Large intestine (tissue), 3 donors: ENCODE measurements at regions not wholly inside any gene's neighbourhood (a gene's known extent, or its start where the extent isn't known, plus 50 kb on each side); places are given as distances from the start of the nearest gene placed in this dataset.
"Not testable (repeated sequence)": the region's sequence is repeated elsewhere in the genome, so short reads cannot be mapped to it uniquely, and the experiment has no call there.

Experiments used
- DNase-seq, 2 donors: peaks; one replicate each; pipeline versions ENCODE4 v3.0.0 to v3.0.0-alpha.2; 2013
- H3K27ac ChIP-seq: one replicate; pipeline ENCODE4 v1.5.1; 2013; ENCODE audit warnings: low read length
- H3K27me3 ChIP-seq: 2 replicates; pipeline ENCODE4 v1.6.1; 2013; ENCODE audit warnings: low read length; ENCODE audit not compliant: control insufficient read depth, insufficient read depth
- H3K36me3 ChIP-seq: 2 replicates; pipeline ENCODE4 v1.6.1; 2013; ENCODE audit warnings: low read length; ENCODE audit not compliant: control insufficient read depth, insufficient read depth
- H3K4me1 ChIP-seq: one replicate; pipeline ENCODE4 v1.6.1; 2013; ENCODE audit warnings: low read length; ENCODE audit not compliant: control insufficient read depth, insufficient read depth
- H3K4me3 ChIP-seq: one replicate; pipeline ENCODE4 v1.5.1; 2013; ENCODE audit warnings: low read length
- H3K9me3 ChIP-seq: one replicate; pipeline ENCODE4 v1.6.1; 2013; ENCODE audit warnings: mild to moderate bottlenecking, low read depth, low read length, moderate library complexity; ENCODE audit not compliant: control insufficient read depth
- WGBS: methylation state at CpG from one replicate; pipeline ENCODE4 v1.1.5; 2013; ENCODE audit warnings: low lambda C conversion rate; ENCODE audit not compliant: insufficient coverage; 5-methylcytosine and 5-hydroxymethylcytosine counted together

DNA sequence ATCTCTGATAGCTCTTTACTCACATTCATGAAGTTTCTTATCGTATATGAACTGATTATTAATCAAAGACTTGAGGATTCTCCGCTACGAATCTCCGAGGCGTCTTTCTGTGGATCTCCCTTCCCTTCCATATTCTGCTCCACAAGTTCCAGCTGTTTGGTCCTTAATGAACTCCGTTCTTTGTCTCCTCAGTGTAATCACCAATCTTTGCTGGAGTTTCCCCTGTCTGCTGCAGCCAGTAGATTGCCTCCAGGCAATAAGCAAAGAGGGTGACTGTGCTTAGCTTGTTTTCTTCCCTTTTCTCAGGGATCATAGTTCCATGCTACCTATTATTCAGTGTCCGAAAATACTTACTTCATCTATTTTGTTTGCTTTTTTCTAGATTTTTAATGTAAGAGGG is 169.6 kb upstream of the FOLH1 start:
- no peak for DNase-seq
- Histone ChIP-seq H3K4me3 (no peak overlapping the region), H3K9me3 (no peaks in the 10 kb centered on the region), H3K27me3 (no peaks in the 10 kb centered on the region), H3K27ac (no peak overlapping the region), H3K36me3 (no peaks in the 10 kb centered on the region), H3K4me1 (no peaks in the 10 kb centered on the region)
- 88% methylated on average over 6 of the region's 7 CpGs for WGBS

DNA sequence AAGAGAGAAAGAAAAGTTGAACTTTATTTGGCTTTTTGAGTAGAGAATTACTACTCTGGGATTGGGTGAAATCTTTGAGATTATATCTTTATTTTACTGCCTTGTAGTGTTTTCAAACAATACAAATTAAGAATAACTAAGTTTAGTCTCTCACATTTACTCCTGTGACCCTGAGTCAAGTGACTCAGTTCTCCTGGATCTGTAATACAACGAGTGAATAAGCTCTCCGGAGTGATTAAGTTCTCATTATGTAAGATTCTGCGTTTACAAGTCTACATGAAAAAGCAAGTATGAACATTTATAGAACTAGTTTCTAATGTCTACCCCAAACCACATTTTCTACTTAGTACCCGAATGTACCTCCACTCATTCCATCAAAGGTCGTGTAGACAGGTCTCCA is 165.5 kb upstream of the FOLH1 start:
- not testable (repeated sequence) for H3K4me1 ChIP-seq, H3K27me3 ChIP-seq, H3K9me3 ChIP-seq, DNase-seq, H3K36me3 ChIP-seq, H3K27ac ChIP-seq, H3K4me3 ChIP-seq
- WGBS: 100% methylated on average over 2 of the region's 5 CpGs

DNA sequence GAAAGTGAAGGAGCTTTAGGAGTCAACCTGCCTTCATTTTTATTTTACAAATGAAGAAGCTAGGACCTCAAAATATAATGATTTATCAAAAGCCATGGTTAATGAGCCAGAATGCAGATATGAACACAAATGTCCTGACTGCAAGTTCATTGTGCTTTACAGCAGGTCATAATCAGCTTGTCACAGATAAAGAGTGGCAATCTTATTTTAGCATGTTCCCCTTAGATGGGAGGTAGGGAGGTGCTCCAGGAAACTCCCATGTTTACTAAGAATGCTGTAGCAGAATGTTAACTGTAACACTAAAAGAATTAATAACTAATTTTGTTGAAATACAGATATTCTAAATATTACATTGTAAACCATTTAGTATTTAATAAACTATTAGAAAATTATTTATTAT is 165.0 kb upstream of the FOLH1 start:
- H3K4me3 ChIP-seq, DNase-seq: not testable (repeated sequence)

DNA sequence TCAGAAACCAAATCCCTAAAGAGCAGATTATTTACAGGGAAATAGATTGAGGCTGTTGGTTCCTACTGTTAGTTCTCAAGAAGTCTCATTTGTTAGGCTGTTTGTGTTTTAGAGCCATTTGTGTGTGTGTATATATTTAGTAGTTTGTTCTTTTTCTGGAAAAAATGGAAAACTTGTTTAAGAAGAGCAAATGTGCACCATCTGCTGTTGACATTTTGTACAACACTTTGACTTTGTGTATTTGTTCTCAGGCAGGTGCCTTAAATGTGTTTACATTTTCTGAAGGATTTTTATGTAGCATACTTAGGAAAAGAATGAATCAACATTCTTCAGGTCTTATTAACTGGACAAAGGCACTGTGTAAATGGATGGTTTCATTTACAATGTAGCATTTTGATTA is 163.7 kb upstream of the FOLH1 start:
- not testable (repeated sequence) for DNase-seq, H3K36me3 ChIP-seq, H3K27me3 ChIP-seq, H3K4me3 ChIP-seq, H3K27ac ChIP-seq, H3K9me3 ChIP-seq, H3K4me1 ChIP-seq

More for the DNA sequence above, 165.0 kb upstream of the FOLH1 start:
- H3K27ac ChIP-seq, H3K27me3 ChIP-seq, H3K36me3 ChIP-seq, H3K4me1 ChIP-seq, H3K9me3 ChIP-seq: not testable (repeated sequence)

DNA sequence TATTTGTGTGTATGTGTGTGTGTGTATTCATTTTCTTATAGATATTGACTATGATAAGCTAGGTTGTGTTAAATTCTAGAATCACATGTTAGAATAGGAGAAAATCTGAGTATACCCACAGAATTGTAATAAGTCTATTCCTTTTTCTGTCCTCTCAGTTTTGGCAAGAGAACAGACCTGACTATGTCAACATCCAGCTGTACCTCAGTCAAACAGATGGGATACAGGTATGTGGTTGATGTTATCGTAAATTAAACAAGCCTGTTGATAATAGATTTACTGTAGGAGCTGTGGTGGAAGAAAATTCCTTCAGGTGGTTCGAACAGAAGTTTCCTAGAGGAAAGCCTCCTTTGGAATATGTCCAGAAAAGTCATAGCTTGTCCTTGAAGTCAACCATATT is 160.2 kb upstream of the FOLH1 start:
- not testable (repeated sequence) for H3K9me3 ChIP-seq, H3K36me3 ChIP-seq, H3K27me3 ChIP-seq, H3K27ac ChIP-seq, DNase-seq, H3K4me3 ChIP-seq, H3K4me1 ChIP-seq
- WGBS: no CpG with 5 or more reads among the region's 2 CpGs

DNA sequence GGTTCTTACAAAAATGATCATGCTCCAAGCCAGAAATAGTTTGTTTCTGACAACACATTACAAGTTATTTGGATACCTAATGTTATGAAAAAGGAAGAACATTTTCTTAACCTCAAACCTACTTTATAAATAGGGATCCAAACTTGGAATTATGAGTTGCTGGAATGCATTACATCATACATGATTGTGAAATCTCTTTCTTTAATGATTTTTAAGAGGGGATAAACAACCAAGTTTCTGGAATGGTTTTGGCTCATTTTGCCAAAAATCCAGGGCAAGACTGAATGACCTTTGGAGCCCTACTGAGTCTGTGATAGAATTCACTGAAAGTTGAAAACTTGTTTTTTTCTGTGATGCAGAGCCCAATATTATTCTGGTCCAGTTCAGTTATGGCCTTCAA is 157.0 kb upstream of the FOLH1 start:
- H3K36me3 ChIP-seq, H3K27ac ChIP-seq, H3K27me3 ChIP-seq, H3K4me1 ChIP-seq, H3K4me3 ChIP-seq, DNase-seq, H3K9me3 ChIP-seq: not testable (repeated sequence)

DNA sequence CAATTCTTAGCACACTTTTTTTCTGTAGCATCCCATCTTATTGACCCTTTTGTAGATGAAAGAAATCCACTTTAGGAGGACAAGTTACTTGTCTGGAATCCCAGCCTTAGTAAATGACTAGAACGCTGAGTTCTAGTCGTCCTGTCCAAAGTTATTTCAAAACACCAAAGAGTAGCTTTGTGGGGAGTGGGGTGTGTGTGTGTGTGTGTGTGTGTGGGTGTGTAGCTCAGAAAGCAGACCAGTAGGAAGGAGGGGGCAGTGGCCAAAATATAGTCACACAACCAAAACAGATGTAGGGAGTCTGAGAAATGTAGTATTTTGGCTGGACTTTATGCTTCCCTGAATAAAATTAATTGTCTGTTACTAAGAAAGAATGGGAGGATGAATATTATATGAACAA is 154.6 kb upstream of the FOLH1 start:
- H3K9me3 ChIP-seq, DNase-seq: not testable (repeated sequence)
- no CpG with 5 or more reads among the region's 2 CpGs for WGBS

DNA sequence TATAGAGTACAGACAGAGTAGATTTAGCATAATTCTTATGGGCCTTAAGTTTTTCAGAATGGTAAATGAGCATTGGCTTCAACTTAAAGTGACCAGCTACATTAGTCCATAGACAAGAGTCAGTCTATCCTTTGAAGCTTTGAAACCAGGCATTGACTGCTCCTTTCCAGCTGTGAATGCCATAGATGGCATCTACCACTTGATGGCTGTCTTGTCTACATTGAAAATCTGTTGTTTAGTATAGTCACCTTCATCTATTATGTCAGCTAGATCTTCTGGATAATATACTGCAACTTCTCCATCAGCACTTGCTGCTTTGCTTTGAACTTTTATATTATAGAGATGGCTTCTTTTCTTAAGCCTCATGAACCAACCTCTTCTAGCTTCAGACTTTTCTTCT is 146.1 kb upstream of the FOLH1 start:
- not testable (repeated sequence) for H3K36me3 ChIP-seq, H3K4me1 ChIP-seq, DNase-seq, H3K27me3 ChIP-seq, H3K9me3 ChIP-seq, H3K4me3 ChIP-seq, H3K27ac ChIP-seq

More for the DNA sequence above, 154.6 kb upstream of the FOLH1 start:
- H3K4me1 ChIP-seq, H3K4me3 ChIP-seq, H3K27ac ChIP-seq, H3K36me3 ChIP-seq, H3K27me3 ChIP-seq: not testable (repeated sequence)

DNA sequence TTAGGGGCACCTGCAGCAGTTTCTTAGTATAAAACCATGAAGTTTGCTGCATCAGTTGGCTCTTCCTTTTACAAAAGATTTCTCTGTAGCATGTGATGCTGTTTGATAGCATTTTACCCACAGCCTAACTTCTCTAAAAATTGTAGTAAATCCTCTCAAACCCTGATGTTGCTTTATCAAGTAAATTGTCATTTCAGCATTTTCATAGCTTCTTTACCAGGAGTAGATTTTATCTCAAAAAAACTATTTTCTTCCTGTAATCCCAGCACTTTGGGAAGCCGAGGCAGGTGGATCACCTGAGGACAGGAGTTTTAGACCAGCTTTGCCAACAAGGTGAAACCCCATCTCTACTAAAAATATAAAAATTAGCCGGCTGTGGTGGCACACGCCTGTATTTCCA is 144.5 kb upstream of the FOLH1 start:
- no CpG with 5 or more reads among the region's 3 CpGs for WGBS
- DNase-seq: not testable (repeated sequence)

DNA sequence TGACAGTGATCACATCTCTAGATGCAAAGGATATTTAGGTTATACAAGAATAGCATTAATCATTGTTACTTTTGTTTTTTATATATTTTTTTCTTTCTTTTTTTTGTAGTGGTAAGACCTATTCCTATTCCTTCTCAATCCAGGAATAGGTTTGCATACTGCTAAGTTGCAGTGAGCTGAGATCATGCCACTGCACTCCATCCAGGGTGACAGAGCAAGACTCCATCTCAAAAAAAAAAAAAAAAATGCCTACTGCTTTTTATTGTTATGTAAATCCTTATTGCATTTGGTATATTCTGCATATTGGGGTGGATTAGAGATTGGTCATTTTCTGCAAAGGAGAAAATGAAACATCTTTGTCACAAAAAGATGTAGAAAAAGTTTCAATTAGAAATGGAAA is 138.2 kb upstream of the FOLH1 start:
- not testable (repeated sequence) for H3K36me3 ChIP-seq, H3K4me3 ChIP-seq, H3K4me1 ChIP-seq, DNase-seq, H3K27me3 ChIP-seq, H3K9me3 ChIP-seq, H3K27ac ChIP-seq

More for the DNA sequence above, 144.5 kb upstream of the FOLH1 start:
- H3K27me3 ChIP-seq, H3K36me3 ChIP-seq, H3K4me3 ChIP-seq, H3K9me3 ChIP-seq, H3K27ac ChIP-seq, H3K4me1 ChIP-seq: not testable (repeated sequence)

DNA sequence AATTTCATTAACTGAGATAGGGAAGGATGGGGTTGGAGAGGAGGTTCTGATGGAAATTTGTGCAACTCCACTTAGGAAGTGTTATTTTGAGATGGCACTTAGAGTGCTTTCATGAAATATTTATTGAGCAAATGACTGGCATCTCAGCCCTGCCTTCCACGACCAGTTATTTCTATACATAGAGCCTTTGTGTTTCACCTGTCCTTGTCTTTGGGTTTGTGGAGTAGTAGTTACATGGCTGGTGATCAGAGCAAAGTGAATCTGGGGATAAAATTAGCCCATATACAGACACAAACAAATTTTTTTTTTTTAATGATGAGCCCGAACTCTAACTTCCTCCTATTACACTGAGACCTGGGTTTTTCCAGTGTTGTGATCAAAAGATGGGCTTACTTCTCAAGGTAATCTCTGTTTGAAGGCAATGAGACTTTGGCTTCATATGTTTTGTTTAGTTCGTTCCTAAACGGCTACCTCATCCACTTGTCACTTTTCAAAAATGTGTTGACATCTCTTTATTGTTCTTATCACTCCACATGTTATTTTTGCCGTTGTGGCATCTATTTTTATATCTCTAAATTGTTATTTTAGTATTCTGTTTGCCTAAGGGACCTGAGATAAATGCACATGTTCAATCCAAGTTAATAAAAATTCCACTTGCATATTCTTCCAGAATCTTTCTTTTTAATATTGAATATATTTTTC is 120.2 kb upstream of the FOLH1 start:
- not testable (repeated sequence) for H3K36me3 ChIP-seq, H3K27me3 ChIP-seq, H3K4me3 ChIP-seq, H3K27ac ChIP-seq, DNase-seq, H3K4me1 ChIP-seq, H3K9me3 ChIP-seq
- 68% methylated on average over 3 of the region's 5 CpGs for WGBS

DNA sequence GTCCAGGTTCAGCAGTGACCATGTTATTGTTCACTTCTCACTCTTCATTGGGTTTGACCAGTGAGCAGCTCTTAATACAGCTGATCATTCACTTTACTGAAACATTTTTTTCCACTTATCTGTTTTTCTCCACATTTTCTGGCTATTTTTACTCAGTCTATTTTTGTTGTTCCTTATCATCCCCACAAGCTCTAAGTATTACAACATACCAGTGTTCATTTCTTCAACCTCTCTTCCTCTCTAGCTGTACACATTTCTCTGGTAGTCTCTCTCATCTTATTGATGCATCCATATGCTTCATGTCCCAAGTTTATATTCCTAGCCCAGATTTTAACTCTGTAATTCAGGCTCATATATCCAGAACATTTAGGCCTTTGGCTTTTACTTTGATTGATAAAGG is 119.4 kb upstream of the FOLH1 start:
- H3K4me1 ChIP-seq, H3K36me3 ChIP-seq, H3K27ac ChIP-seq, H3K4me3 ChIP-seq, H3K27me3 ChIP-seq, DNase-seq, H3K9me3 ChIP-seq: not testable (repeated sequence)
